H9 (cell line): ENCODE measurements at regions not wholly inside any gene's neighbourhood (a gene's known extent, or its start where the extent isn't known, plus 50 kb on each side); places are given as distances from the start of the nearest gene placed in this dataset.
A peak's percentile ranks its signal among the peaks of the same experiment; 100 is the strongest.

Source experiments
- DNase-seq: peaks from one replicate; pipeline ENCODE4 v3.0.0-alpha.2; 2017
- H2AFZ ChIP-seq: one replicate; pipeline ENCODE4 v1.6.1; 2013; ENCODE audit warnings: mild to moderate bottlenecking, low read length, control low read depth, moderate library complexity
- H2AK5ac ChIP-seq: 2 replicates; pipeline ENCODE4 v1.6.1; 2013; ENCODE audit warnings: low read length, control low read depth, mixed read lengths; ENCODE audit not compliant: insufficient read length
- H2BK120ac ChIP-seq: one replicate; pipeline ENCODE4 v1.6.1; 2013; ENCODE audit warnings: low read depth, mild to moderate bottlenecking, low read length, control low read depth, inconsistent platforms; ENCODE audit not compliant: poor library complexity, severe bottlenecking
- H2BK12ac ChIP-seq: 2 replicates; pipeline ENCODE4 v1.6.1; 2013; ENCODE audit warnings: low read length, control low read depth, mixed read lengths, low read depth; ENCODE audit not compliant: insufficient read length
- H2BK15ac ChIP-seq: 2 replicates; pipeline ENCODE4 v1.6.1; 2013; ENCODE audit warnings: low read depth, low read length, control low read depth
- H2BK20ac ChIP-seq: one replicate; pipeline ENCODE4 v1.6.1; 2013; ENCODE audit warnings: low read depth, mild to moderate bottlenecking, low read length, control low read depth, inconsistent platforms; ENCODE audit not compliant: poor library complexity, severe bottlenecking
- H2BK5ac ChIP-seq: 2 replicates; pipeline ENCODE4 v1.6.1; 2013; ENCODE audit warnings: low read length, control low read depth, mixed read lengths; ENCODE audit not compliant: insufficient read length
- H3K14ac ChIP-seq: 2 replicates; pipeline ENCODE4 v1.6.1; 2013; ENCODE audit warnings: low read length, control low read depth; ENCODE audit not compliant: insufficient read depth
- H3K18ac ChIP-seq: 2 replicates; pipeline ENCODE4 v1.6.1; 2013; ENCODE audit warnings: low read depth, mild to moderate bottlenecking, mixed read lengths, low read length, control low read depth; ENCODE audit not compliant: insufficient read length
- H3K23ac ChIP-seq: 2 replicates; pipeline ENCODE4 v1.6.1; 2013; ENCODE audit warnings: low read length, control low read depth, mixed read lengths, low read depth; ENCODE audit not compliant: insufficient read length
- H3K23me2 ChIP-seq: 2 replicates; pipeline ENCODE4 v1.6.1; 2013; ENCODE audit warnings: low read depth, mild to moderate bottlenecking, mixed read lengths, low read length, control low read depth; ENCODE audit not compliant: insufficient read length, poor library complexity, severe bottlenecking
- H3K27ac ChIP-seq: 2 replicates; pipeline ENCODE4 v1.5.1; 2013; ENCODE audit warnings: low read length, control low read depth, mixed read lengths, low read depth; ENCODE audit not compliant: insufficient read length
- H3K27me3 ChIP-seq: 2 replicates; pipeline ENCODE4 v1.6.1; 2013; ENCODE audit warnings: low read length, control low read depth, inconsistent platforms; ENCODE audit not compliant: insufficient read depth
- H3K4ac ChIP-seq: 2 replicates; pipeline ENCODE4 v1.6.1; 2013; ENCODE audit warnings: low read depth, mild to moderate bottlenecking, control low read depth, inconsistent platforms, low read length, moderate library complexity
- H3K4me1 ChIP-seq: 2 replicates; pipeline ENCODE4 v1.6.1; 2013; ENCODE audit warnings: low read length, control low read depth, inconsistent platforms; ENCODE audit not compliant: insufficient read depth
- H3K4me2 ChIP-seq: 2 replicates; pipeline ENCODE4 v1.6.1; 2013; ENCODE audit warnings: low read length, control low read depth, mixed read lengths; ENCODE audit not compliant: insufficient read length, insufficient read depth
- H3K56ac ChIP-seq: 2 replicates; pipeline ENCODE4 v1.6.1; 2013; ENCODE audit warnings: low read depth, mild to moderate bottlenecking, mixed read lengths, low read length, control low read depth; ENCODE audit not compliant: insufficient read length
- H3K79me1 ChIP-seq: 2 replicates; pipeline ENCODE4 v1.6.1; 2013; ENCODE audit warnings: low read depth, mild to moderate bottlenecking, moderate library complexity, low read length, control low read depth, inconsistent platforms; ENCODE audit not compliant: insufficient read depth, poor library complexity, severe bottlenecking
- H3K79me2 ChIP-seq: 2 replicates; pipeline ENCODE4 v1.6.1; 2013; ENCODE audit warnings: low read length, control low read depth, inconsistent platforms; ENCODE audit not compliant: insufficient read depth
- H3K9ac ChIP-seq: 2 replicates; pipeline ENCODE4 v1.6.1; 2013; ENCODE audit warnings: low read length, control low read depth, mixed read lengths; ENCODE audit not compliant: insufficient read length; ENCODE audit errors: extremely low read depth
- H3K9me3 ChIP-seq: one replicate; pipeline ENCODE4 v1.6.1; 2013; ENCODE audit warnings: low read depth, low read length, inconsistent platforms; ENCODE audit not compliant: control insufficient read depth
- H3T11ph ChIP-seq: one replicate; pipeline ENCODE4 v1.6.1; 2013; ENCODE audit warnings: mild to moderate bottlenecking, low read length, control low read depth, inconsistent platforms
- H4K20me1 ChIP-seq: one replicate; pipeline ENCODE4 v1.6.1; 2013; ENCODE audit not compliant: control insufficient read depth, insufficient read length, insufficient read depth
- H4K5ac ChIP-seq: 2 replicates; pipeline ENCODE4 v1.6.1; 2013; ENCODE audit warnings: low read depth, mild to moderate bottlenecking, mixed read lengths, low read length, control low read depth; ENCODE audit not compliant: insufficient read length
- H4K8ac ChIP-seq: replicated peaks from 2 replicates; pipeline ENCODE4 v1.6.1; 2013; ENCODE audit warnings: low read length, control low read depth, mixed read lengths, low read depth; ENCODE audit not compliant: insufficient read length
- H4K91ac ChIP-seq: 2 replicates; pipeline ENCODE4 v1.6.1; 2013; ENCODE audit warnings: low read depth, mild to moderate bottlenecking, moderate library complexity, mixed read lengths, low read length, control low read depth; ENCODE audit not compliant: insufficient read length
- H3K27ac Mint-ChIP-seq, 3 experiments: 2 replicates in 2 of 3; 3 replicates in 1 of 3; pipeline ENCODE4 v1.8.0; 2020 to 2021; ENCODE audit warnings: mixed read lengths in 3 of 3, mild to moderate bottlenecking in 1 of 3, moderate library complexity in 1 of 3
- H3K27me3 Mint-ChIP-seq: 2 replicates; pipeline ENCODE4 v1.8.0; 2021; ENCODE audit warnings: low read depth, mild to moderate bottlenecking, moderate library complexity, mixed read lengths
- H3K36me3 Mint-ChIP-seq, 3 experiments: 2 replicates in 2 of 3; 3 replicates in 1 of 3; pipeline ENCODE4 v1.8.0; 2020 to 2021; ENCODE audit warnings: low read depth in 3 of 3, mixed read lengths in 3 of 3; ENCODE audit not compliant: insufficient read depth in 1 of 3
- H3K4me1 Mint-ChIP-seq, 2 experiments: 2 replicates each; pipeline ENCODE4 v1.8.0; 2020; ENCODE audit warnings: mixed read lengths in 2 of 2
- H3K4me3 Mint-ChIP-seq, 2 experiments: 2 replicates in 1 of 2; 3 replicates in 1 of 2; pipeline ENCODE4 v1.8.0; 2020 to 2021; ENCODE audit warnings: mild to moderate bottlenecking in 2 of 2, mixed read lengths in 2 of 2, moderate library complexity in 1 of 2
- H3K9me3 Mint-ChIP-seq, 2 experiments: 2 replicates in 1 of 2; 3 replicates in 1 of 2; pipeline ENCODE4 v1.8.0; 2020; ENCODE audit warnings: mild to moderate bottlenecking in 2 of 2, mixed read lengths in 2 of 2, moderate library complexity in 1 of 2
- WGBS: extraction: QIAGEN DNeasy Blood & Tissue Kit; methylation state at CpG from one replicate; pipeline ENCODE4 v1.1.7; 2013; ENCODE audit warnings: missing lambda C conversion rate, low lambda C conversion rate, mixed read lengths; ENCODE audit not compliant: insufficient read length; ENCODE audit errors: extremely low coverage; 5-methylcytosine and 5-hydroxymethylcytosine counted together
- TF ChIP-seq, protein P1 (sequence below): fragments of 200-600 bp; sonication (generic); conservative IDR thresholded peaks from 3 replicates; pipeline ENCODE4 v1.8.0; 2021; ENCODE audit warnings: antibody characterized with exemption, mild to moderate bottlenecking

DNA sequence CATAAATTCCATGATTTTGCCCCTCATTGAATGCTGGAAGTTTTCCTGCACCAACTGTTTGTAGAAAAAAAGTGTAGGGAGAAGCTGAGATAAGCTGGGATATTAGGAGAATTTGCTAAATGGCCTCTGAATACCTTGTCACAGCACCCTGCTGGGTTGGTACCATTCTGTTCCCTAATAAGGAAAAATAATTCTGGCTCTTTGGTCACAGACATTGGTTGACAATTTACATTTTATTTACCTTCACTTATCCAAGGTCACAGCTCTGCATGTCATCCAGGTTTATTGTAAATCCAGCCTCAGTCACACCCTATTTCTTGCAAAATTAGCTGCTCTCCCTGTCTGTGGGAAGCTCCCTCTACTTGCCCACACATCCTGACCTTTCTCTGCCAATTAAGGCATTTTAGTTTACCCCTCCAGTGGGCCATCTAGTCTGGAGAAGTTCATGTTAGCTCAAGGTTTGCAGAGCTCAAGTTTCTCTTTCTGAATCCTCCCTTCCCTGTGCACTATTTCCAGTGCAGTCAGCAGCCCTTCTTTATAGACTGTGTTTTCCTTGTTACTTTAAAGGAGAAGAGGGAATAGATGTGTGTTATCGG, 115.4 kb upstream of the NTRK2 start:
- Histone ChIP-seq H3K27me3 (no peaks in the 10 kb centered on the region), H3K9me3 (no peaks in the 10 kb centered on the region), H4K91ac (no peak overlapping the region), H4K20me1 (no peaks in the 10 kb centered on the region), H4K8ac (no peak overlapping the region), H2BK15ac (no peak overlapping the region), H3K23ac (no peak overlapping the region), H2AK5ac (no peak overlapping the region), H3K18ac (no peak overlapping the region), H2BK120ac (no peak overlapping the region), H3T11ph (no peak overlapping the region), H2BK12ac (no peak overlapping the region), H3K56ac (no peak overlapping the region), H3K23me2 (no peaks in the 10 kb centered on the region), H3K79me1 (no peaks in the 10 kb centered on the region), H4K5ac (no peak overlapping the region), H3K79me2 (no peaks in the 10 kb centered on the region), H3K4ac (no peak overlapping the region), H3K9ac (no peak overlapping the region), H2BK20ac (no peak overlapping the region), H3K14ac (no peak overlapping the region), H2BK5ac (no peak overlapping the region), H3K27ac (no peak overlapping the region), H3K4me2 (no peak overlapping the region), H2AFZ (no peak overlapping the region), H3K4me1 (peaks cover 5% of the 10 kb centered on the region; the same call in 1 of the 2 replicates)
- Mint-ChIP-seq H3K27ac (peak overlapping the region; percentile 41 to 84 (median 55); a peak in 6 of 7 replicates), H3K4me3 (no peak overlapping the region; a peak in 1 of 5 replicates), H3K27me3 (no peaks in the 10 kb centered on the region), H3K36me3 (no peaks in the 10 kb centered on the region; a peak in 1 of 7 replicates), H3K4me1 (peaks cover 27 to 28% of the 10 kb centered on the region in 2 experiments), H3K9me3 (0 out of 5 replicates have a peak, but pooled peaks cover 0 to 4% of the 10 kb centered on the region in 2 experiments)
- DNase-seq = no peak
- TF ChIP-seq, protein P1, sequence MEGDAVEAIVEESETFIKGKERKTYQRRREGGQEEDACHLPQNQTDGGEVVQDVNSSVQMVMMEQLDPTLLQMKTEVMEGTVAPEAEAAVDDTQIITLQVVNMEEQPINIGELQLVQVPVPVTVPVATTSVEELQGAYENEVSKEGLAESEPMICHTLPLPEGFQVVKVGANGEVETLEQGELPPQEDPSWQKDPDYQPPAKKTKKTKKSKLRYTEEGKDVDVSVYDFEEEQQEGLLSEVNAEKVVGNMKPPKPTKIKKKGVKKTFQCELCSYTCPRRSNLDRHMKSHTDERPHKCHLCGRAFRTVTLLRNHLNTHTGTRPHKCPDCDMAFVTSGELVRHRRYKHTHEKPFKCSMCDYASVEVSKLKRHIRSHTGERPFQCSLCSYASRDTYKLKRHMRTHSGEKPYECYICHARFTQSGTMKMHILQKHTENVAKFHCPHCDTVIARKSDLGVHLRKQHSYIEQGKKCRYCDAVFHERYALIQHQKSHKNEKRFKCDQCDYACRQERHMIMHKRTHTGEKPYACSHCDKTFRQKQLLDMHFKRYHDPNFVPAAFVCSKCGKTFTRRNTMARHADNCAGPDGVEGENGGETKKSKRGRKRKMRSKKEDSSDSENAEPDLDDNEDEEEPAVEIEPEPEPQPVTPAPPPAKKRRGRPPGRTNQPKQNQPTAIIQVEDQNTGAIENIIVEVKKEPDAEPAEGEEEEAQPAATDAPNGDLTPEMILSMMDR = no peak
- no CpG with 5 or more reads among the region's 1 CpG for WGBS
